Breast epithelium (tissue), 3 donors: ENCODE measurements at regions not wholly inside any gene's neighbourhood (a gene's known extent, or its start where the extent isn't known, plus 50 kb on each side); places are given as distances from the start of the nearest gene placed in this dataset.

Experiments
- CTCF ChIP-seq, 3 donors: fragments of 450-650 bp; IDR thresholded peaks; one replicate each; pipeline ENCODE4 v1.5.1; 2016 to 2017; ENCODE audit warnings: antibody characterized with exemption in 3 of 3, mild to moderate bottlenecking in 3 of 3, moderate library complexity in 3 of 3
- POLR2A ChIP-seq: fragments of 450-650 bp; IDR thresholded peaks from one replicate; pipeline ENCODE4 v1.6.1; 2016; ENCODE audit warnings: antibody characterized with exemption, mild to moderate bottlenecking, moderate library complexity
- POLR2AphosphoS5 ChIP-seq, 3 donors: sonication (generic); formaldehyde crosslinking; IDR thresholded peaks; one replicate each; pipeline ENCODE4 v1.6.1; 2017; ENCODE audit warnings: antibody characterized with exemption in 3 of 3

GRCh38 chr3:3712971-3713370 lies 86.3 kb upstream of the LRRN1 start:
- TF ChIP-seq CTCF (IDR thresholded peaks at IDR 0.05) (no peak), POLR2A (no peak), POLR2AphosphoS5 (IDR thresholded peaks at IDR 0.05) (no peak)
